ENCODE measurements at regions not wholly inside any gene's neighbourhood (a gene's known extent, or its start where the extent isn't known, plus 50 kb on each side); places are given as distances from the start of the nearest gene placed in this dataset.

- TF ChIP-seq POLR2A (IDR thresholded peaks at IDR 0.05; ENCODE audit: low read length) (no peak), GATA1 (IDR thresholded peaks at IDR 0.05; ENCODE audit: low read depth, low read length) (no peak)
Observed at GRCh38 chr4:83917572-83917971, 381.7 kb downstream of the GPAT3 start.
